ENCODE measurements at regions not wholly inside any gene's neighbourhood (a gene's known extent, or its start where the extent isn't known, plus 50 kb on each side); places are given as distances from the start of the nearest gene placed in this dataset.

DNA sequence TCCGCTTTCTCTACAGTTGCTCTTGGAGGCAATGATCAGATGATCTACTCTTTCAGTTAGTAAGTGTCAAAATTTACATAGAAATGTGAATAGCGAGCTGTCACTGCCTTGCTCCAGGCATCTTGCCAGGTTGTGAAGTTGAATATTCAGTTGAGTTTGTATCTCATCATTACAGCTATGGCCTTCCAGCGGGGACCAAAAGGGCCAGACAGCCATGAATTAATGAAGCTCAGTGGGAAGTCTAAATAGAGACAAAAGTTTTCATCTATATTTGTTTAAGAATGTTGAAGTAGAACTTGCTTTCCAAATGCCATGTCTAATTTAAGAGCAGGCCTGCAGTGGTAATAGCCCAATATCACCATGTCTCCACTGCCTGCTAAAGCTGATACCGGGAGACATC, 387.8 kb downstream of the FLRT2 start:
- TF ChIP-seq, protein P1, sequence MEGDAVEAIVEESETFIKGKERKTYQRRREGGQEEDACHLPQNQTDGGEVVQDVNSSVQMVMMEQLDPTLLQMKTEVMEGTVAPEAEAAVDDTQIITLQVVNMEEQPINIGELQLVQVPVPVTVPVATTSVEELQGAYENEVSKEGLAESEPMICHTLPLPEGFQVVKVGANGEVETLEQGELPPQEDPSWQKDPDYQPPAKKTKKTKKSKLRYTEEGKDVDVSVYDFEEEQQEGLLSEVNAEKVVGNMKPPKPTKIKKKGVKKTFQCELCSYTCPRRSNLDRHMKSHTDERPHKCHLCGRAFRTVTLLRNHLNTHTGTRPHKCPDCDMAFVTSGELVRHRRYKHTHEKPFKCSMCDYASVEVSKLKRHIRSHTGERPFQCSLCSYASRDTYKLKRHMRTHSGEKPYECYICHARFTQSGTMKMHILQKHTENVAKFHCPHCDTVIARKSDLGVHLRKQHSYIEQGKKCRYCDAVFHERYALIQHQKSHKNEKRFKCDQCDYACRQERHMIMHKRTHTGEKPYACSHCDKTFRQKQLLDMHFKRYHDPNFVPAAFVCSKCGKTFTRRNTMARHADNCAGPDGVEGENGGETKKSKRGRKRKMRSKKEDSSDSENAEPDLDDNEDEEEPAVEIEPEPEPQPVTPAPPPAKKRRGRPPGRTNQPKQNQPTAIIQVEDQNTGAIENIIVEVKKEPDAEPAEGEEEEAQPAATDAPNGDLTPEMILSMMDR (conservative IDR thresholded peaks at IDR 0.05; ENCODE audit: low read depth, low read length): no peak
- TF ChIP-seq EZH2 (IDR thresholded peaks at IDR 0.05; ENCODE audit: borderline replicate concordance, low read depth, low read length, poor library complexity, severe bottlenecking): no peak
